NCI-H446 treated with DMSO at 0.1 percent for 48 hours (cell line): ENCODE measurements at regions not wholly inside any gene's neighbourhood (a gene's known extent, or its start where the extent isn't known, plus 50 kb on each side); places are given as distances from the start of the nearest gene placed in this dataset.
A peak's percentile ranks its signal among the peaks of the same experiment; 100 is the strongest.
"Not testable (repeated sequence)": the region's sequence is repeated elsewhere in the genome, so short reads cannot be mapped to it uniquely, and the experiment has no call there.

Experiments used
- DNase-seq: peaks from one replicate; lab custom pipeline; 2025; lab: John Stamatoyannopoulos, UW

DNA sequence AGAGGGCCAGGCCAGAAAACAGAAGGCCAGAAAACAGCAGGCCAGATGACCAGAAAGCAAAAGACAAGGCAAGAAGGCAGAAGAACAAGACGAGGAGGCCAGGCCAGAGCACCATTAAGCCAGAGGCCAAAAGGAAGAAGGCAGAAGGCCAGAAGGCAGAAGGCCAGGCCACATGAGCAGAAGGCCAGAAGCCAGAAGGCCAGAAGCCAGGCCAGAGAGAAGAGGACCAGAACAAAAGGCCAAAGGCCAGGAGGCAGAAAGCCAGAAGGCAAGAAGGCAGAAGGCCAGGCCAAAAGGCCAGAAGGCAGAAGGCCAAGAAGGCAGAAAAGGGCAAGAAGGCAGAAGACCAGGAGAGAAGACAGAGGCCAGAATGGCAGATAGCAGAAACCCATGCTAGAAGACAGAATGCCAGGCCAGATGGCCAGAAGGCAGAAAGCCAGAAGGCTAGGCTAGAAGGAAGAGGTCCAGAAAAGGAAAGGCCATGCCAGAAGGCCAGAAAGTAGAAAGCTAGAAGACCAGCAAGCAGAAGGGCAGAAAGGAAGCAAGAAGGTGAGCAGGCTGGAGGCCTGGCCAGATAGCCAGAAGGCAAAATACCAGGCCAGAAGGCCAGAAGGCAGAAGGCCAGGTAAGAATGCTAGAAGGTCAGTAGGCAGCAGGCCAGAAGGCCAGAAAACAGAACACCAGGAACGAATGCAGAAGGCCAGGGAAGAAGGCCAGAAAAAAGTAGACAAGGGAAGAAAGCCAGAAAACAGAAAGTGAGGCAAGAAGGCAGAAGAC is 187.6 kb downstream of the TUBA3C start:
- no peak for DNase-seq

DNA sequence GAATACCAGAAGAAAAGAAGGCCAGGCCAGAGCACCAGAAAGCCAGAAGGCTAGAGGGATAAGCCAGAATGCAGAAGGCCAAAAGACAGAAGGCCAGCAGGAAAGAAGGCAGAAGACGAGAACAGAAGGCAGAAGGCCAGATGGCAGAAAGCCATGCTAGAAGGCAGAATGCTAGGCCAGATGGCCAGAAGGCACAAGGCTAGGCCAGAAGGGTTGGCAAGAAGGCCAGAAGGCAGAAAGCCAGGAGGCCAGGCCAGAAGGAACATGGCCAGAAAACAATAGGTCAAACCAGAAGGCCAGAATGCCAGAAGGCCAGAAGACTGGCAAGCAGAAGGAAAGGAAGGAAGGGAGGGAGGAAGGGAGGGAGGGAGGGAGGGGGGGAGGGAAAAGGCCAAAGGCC is 188.8 kb downstream of the TUBA3C start:
- peak; percentile 25 for DNase-seq

DNA sequence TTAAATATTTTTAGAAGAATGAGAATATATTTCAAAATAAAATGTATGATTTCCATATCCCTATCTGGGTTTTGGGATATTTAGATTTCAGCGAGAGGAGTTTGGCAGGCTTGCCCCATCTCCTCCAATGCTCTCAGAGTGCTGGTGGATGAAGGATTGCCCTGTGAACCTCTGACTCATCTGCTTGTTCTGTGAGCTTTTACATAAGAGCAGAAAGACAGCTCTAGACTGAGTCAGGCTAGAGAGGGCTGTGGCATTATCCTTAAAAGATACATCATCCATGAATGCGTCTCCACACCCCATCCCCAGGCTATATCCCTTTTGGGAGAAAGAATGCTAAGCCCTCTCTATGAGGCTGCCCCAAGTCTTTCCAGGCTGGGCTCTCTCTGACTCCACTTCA is 190.6 kb downstream of the TUBA3C start:
- no peak for DNase-seq

DNA sequence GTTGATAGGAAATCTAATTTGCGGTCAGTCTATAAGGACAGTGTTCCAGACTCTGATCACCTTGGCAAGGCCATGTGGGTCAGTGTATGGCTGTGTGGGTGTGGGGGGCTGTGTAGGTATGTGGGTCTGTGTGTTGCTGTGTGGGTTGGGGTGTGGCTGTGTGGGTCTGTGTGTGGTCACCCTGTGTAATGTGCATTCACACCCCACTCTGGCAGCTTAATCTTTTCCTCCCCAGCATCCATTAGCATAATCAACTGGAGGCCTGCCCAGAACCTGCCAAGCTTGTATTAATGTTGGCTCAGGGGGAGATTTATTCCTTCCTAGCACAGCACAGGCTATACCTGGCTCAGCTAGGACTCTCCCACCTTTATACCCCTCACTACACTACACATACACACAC is 203.2 kb downstream of the TUBA3C start:
- no peak for DNase-seq

DNA sequence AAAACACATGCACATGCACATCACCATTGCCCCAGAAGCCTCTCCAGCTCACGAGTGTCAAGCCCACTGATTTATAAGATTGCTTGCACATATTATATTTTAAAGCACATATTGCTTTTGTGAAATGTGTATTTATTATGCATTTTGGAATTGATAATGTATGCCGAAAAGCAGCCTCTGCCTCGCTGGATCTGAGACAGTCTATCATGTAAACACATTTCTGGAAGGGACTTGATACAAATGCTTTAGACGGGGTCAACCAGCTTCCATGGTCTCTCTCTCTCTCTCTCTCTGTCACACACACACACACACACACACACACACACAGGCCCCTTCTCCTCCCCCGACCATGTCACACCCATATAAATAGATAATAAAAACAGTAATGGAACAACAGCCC is 203.8 kb downstream of the TUBA3C start:
- DNase-seq = no peak

DNA sequence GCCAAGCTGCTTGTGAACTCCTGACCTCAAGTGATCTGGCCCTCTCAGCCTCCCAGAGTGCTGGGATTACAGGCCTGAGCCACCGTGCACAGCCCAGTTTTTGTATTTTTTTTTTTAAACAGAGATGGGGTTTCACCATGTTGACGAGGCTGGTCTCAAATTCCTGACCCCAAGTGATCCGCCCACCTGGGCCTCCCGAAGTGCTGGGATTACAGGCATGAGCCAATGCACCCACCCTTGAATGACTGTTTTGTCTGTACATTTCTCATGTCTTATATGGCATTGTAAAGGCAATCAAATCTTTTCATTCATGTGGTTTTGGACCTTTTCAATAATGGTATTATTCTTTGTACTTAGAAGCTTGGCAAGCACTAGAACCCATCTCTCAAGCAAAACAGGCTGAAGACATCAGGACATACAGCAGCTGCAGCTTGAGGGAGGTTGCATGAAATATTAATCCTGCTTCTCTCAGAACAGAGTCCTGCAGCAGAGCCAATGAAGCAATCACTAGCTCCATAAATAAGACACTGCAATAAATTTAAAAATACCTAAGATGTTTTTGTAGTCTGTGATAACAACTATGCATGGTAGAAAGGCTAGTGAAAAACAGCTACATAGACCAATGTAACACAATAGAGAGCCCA is 209.9 kb downstream of the TUBA3C start:
- no peak for DNase-seq

DNA sequence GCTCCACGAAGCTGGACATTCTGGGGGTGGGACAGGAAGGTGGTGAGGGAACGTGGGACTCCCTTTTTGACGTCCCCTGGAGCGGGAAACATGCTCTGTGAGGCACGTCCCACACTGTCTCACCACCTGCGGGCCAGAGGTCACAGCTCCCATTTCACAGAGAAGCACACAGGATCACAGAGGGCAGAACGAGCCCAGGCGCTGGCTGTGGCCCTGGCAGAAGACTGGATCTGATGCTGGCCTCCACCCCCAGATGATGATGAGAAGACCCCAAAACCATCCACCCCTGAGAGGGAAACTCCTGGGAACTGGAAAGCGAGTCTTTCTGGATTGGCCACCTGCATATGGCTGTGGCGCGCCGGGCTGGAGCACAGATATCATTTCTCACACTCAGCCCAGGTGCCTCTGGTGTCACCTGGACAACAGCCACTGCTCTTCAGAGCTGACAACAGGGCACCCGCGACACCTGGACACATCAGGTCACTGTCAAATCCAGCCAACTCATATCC is 216.2 kb downstream of the TUBA3C start:
- DNase-seq = no peak

DNA sequence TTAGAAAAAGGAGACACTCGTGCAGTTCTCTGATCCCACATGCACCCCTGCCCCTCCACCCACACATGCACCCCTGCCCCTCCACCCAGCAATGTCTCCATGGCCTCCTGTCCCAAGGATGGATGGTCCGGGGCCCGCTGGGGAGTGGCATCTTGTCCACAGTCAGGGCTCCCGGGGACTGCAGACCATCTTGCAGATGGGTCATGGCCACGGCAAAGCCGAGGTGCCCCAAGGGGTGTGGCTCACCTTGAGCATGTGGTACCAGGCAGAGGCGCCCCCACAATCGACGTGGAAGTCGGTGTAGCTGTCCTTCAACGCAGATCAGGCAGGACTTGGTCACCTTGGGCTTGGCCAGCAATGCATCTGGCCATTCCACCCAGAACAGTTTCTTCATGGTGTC is 216.7 kb downstream of the TUBA3C start:
- DNase-seq = no peak

DNA sequence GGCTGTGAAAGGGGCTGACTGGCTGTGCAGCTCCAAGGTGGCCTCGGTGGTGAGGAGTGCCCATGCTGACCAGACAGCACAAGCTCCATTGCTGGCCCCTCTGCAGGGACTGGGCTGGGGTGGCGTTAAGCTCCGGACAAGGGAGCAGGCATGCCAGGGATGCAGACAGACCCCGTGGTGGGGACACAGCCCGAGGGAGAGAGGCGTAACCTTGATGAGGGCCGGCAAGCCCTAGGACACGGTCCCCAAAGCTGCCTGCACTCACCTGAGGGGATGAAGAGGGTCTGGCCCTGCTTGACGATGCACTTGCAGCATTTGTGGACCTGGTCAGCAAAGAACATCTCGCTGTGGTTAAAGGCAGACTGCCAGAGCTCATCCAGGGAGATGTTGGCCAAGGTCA is 217.9 kb downstream of the TUBA3C start:
- not testable (repeated sequence) for DNase-seq

DNA sequence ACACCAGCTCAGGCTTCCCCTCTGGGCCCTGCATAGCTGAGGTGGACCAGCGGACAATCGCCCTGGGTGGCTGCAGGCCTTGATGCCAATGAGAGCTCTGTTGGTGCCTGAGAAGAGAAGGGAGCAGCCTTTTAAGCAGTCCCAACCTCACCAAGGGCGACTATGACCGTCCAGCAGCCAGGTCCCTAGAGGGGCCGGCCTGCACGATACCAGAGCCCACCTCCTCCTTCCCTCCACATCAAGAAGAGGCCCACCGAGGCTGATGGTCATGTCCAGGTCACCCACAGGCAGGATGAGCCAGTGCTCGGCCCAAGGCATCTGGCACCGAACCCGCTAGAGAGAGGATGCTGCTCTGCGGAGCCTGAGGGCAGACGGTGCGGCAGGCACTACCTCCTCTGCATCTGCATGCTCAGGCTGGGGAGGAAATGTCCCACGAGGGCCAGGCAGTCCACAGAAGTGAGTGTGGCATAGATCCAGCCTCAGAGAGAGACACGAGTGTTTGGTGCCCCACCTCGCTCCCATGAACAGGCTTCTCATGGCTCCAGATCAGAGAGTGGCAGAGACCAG is 219.4 kb downstream of the TUBA3C start:
- no peak for DNase-seq

DNA sequence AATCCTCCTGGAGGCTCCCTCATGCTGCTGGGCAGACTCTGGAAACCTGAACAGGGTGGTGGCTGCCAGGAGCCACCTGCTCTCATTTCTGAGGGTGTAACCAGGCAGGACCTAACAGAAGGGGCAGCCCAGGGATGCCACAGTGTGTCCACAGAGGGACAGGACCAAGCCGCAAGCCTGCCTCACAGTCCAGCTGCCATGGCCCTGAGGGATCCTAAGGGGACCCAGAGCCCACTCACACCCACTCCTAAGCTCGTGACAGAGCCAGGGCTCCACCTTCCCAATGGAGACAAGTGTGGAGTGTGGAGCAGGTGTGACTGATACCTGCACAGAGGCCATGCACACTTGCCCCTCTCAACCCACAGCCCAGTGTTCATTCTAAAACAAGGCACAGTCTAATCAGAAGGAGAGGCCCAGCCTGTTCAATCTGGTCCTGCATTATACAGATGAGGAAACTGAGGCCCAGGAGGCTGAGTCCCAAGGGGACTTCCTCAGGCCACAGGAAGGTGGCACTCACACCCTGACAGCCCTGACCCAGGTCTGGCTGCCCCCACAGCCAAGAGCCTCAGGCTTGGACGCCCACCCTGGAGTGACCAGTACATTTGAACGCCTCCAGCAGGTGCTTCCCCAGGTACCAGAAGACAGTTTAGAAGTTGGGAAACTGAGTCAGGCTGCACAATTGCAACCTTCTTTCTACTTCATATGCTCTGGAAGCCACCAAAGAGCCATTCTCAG is 220.1 kb downstream of the TUBA3C start:
- no peak for DNase-seq

DNA sequence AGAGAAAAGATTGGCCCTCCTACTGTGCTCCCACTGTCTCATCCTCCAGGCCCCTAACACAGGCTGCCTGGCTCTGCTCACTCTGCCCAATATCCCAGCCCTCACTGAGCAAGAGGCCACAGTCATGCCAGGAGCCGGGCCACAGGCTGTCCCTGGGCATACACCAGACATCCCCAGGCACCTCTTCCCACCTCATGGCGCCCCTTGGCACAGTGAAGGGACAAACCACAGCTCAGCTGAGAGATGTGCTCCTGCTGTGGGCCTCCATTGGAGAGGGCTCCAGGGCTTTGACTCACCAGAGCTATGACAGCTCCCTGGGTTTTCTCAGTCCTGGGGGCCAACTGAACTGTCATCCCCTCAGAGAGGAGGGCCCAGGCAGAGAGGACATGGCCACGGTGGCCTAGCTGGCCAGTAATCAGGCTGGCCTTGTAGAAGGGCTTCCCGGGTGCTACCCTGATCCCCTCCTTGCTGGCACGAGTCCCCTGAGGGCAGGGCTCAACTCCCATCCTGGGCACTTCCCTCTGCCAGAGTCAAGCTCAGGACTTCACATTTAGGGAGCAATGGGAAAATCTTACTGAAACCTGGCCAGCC is 220.9 kb downstream of the TUBA3C start:
- DNase-seq = no peak

DNA sequence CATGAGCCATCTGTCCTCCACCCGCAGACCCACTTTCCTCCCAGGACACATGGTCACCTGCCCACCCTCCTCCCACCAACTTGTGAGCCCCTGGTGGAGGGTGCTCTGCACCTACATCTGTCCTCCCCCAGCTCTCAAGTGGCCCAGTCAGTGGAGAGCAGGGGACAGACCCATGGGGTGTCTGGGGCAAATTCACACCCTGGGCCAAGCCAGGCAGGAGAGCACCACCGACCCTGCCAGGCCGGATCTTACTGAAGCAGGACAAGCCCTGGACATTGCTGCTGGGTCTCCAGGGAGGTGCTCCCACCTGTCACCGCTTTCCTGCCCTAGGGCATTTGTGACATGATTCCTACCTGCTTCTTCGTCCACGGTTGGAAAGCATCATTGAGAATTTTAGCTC is 221.6 kb downstream of the TUBA3C start:
- no peak for DNase-seq

DNA sequence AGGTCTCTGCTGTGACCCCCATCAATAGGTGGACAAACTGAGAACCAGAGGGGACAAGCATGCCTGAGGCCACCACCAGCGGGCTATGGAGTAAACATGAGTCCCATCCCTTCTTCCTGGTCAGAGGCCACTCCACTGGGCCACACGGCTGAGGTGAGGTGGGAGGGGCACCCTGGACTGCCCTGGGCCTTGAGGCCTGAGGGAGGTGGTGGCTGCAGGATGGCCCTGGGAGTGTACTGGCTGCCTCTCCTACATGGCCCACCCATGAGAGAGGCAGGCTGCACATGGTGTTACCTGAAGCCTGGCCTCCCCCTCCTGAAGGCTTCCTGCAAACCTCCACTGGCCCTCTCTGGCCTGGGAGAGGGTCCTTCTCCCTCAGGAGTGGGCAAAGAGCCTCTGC is 222.4 kb downstream of the TUBA3C start:
- DNase-seq = no peak

DNA sequence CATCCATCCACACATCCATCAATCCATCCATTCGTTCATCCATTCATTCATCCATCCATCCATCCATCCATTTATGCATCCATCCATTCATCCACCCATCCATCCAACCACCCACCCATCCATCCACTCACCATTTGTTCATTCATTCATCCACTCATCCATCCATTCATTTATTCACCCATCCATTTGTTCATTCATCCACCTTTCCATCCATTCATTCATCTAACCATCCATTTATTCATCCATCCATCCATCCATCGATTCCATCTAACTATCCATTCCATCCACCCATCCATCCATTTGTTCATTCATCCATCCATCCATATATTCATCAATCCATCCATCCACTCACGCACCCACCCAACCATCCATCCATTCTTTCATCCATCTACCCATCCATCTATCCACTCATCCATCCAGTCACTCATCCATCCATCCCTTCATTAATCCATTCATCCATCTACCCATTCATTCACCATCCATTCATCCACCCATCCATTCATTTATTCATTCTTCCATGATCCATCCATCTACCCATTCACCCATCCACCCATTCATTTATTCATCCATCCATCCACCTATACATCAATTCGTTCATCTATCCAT is 225.0 kb downstream of the TUBA3C start:
- DNase-seq = no peak

DNA sequence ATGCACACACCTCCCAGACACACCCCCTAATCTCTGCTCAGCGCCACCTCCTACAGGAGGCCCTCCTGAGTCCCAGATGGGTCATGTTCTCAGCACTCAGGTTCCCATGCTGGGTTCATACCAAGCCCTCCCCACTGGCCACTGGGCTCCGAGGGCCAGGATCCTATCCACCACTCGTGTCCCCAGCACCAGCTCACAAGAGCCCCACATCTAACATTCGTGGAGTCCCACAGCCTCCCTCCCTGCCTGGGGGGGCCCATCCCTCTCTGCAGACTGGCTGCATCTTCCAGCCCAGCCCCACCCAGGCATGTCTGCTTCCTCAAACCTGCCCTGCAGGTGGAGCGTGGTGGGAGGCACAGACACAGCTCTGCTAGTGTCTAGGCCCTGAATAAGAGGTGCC is 227.4 kb downstream of the TUBA3C start:
- DNase-seq = no peak

DNA sequence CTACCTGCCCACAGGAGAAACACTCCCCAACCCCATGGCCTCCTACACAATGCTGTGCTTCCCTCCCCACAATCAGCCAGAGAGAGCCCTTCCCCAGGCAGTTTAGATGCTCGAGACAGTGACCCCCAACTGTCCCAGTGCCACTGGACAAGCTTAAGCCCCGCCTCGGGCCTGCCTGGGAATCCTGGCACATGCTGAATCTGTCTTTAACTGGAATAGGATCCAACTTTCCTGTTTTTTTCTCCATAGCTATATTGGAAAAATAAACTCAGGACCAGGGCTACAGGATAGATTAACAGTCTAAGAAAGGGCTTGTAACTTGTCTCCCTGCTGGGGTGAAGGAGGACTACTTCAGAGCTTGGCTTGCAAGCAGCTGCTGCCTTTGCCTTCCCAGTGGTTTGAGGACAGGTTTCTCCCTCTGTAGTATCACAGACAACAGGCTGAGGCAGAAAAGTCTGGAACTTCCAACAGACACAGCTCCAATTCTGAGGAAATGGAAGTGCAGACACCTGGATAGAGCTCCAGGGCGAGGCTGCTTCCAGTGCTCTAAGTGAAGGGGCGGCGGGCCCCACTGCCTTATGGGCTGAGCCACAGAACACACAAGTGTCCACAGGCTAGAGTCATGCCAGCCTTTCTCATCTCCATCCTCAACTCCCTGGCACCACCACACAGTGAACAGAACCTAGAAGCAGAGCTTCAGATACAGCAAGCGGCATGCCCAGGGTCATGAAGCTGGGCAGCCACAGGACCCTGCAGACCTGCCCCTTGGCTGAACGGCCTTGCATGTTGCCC is 228.3 kb downstream of the TUBA3C start:
- DNase-seq = no peak

DNA sequence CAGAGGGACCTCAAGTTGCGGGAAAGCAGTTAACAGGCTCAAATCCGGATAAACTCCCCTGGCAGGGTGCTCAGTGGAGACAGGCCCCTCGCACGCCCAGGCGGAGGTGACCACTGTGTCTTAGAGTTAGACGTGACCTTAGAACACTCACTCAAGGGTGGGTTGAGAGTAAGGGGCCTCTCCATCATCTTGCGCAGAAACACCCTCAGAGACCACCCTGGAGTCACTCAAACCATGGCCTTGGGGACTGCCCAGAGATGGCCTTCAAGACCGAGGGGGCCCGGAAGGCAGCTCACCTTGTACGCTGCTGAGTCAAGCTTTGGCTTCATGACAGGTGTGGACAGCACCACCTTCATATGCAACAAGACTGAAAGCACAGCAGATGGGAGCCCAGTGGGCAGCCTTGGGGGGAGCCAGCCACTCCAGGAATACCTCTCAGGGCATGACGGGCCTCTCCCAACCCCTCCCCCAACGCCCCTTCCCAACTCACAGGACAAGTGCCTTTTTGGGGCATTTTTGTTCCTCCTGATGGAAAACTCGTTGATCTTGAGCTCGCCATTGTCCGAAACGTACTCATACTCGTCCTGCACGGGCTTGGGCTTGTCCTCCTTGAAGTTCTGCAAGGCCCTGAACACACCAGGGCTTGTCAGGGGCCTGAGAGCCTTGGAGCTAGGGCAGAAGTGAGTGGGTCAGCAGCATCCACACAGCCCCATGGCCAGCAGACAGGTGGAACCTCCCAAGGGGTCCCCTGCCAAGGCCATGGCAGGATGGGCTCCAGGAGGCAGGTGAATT is 229.2 kb downstream of the TUBA3C start:
- no peak for DNase-seq

DNA sequence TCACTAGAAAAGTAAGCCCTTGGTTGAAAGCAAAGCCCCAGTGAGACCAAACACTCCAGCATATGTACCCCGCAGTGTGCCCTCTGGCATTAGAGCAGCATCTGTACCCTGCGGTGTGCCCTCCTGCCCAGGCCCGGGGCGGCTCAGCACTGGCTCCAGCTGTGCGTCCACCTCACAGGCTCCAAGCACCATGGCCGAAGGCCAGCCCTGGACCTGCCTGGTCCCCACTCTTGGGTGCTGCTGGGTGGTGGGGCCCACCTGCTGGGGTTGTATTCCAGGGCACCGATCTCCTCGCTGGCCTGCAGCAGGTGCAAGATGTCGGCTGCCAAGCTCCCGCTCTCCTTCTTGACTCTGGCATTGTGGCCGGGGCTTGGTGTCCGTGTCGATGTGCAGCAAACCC is 230.2 kb downstream of the TUBA3C start:
- DNase-seq = no peak

DNA sequence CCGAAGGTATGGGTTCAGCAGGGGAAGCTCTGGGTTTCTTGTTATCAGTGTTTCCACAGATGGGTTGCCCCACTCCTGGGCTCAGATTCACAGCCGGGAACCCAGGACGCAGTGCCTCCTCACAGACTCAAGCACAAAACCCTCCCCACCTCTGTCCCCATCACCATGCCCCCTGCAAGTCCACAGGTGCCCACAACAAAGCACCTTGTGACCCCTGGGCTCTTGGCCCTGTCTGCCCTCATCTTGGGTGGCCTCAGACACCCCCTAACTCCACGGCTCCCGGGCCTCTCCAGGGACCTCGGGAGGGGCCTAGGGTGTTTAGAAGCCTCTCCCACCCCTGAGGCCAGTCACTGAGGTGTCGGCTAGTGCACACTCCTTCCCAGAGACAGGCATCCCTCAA is 231.7 kb downstream of the TUBA3C start:
- DNase-seq = no peak

DNA sequence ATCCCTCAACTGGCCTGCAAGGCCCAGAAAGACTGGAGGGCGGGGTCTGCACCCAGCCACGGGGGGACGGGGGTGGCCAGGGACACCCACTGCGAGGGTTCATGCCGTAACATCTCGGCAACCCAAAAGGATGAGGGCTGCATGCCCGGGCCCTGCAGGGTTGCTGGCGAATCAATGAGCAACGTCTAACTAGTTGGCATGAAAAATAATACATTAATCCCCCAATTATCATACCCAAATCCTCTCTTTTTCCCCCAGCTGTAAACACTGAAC is 232.2 kb downstream of the TUBA3C start:
- no peak for DNase-seq
